Esophagus muscularis mucosa (tissue), 3 donors: ENCODE measurements at regions not wholly inside any gene's neighbourhood (a gene's known extent, or its start where the extent isn't known, plus 50 kb on each side); places are given as distances from the start of the nearest gene placed in this dataset.

ENCODE experiments used
- CTCF ChIP-seq, 3 experiments: fragments of 200-600 bp in 2 of 3; fragments of 450-650 bp in 1 of 3; sonication (generic) in 2 of 3; IDR thresholded peaks; one replicate each; pipeline ENCODE4 v1.5.1; 2017 to 2019; ENCODE audit warnings: antibody characterized with exemption in 3 of 3, mild to moderate bottlenecking in 2 of 3, moderate library complexity in 1 of 3
- POLR2AphosphoS5 ChIP-seq, 2 donors: sonication (generic); formaldehyde crosslinking; IDR thresholded peaks; one replicate each; pipeline ENCODE4 v1.6.1; 2017; ENCODE audit warnings: antibody characterized with exemption in 2 of 2

- TF ChIP-seq POLR2AphosphoS5 (IDR thresholded peaks at IDR 0.05) (no peak), CTCF (IDR thresholded peaks at IDR 0.05) (no peak)
These were observed 108.9 kb upstream of the ZCCHC13 start for GRCh38 chrX:74195120-74195519.
